HL-60/S4 treated with retinoic acid at 250 ng/mL for 4 days and 3 days (cell line): ENCODE measurements at regions not wholly inside any gene's neighbourhood (a gene's known extent, or its start where the extent isn't known, plus 50 kb on each side); places are given as distances from the start of the nearest gene placed in this dataset.

Experiments used
- in situ Hi-C: fragments of 300-500 bp; cut with MboI; formaldehyde crosslinking; loops from 2 replicates; pipeline ENCODE4 v1.7.0; 2022; ENCODE audit warnings: low sequenced_read_pairs

DNA sequence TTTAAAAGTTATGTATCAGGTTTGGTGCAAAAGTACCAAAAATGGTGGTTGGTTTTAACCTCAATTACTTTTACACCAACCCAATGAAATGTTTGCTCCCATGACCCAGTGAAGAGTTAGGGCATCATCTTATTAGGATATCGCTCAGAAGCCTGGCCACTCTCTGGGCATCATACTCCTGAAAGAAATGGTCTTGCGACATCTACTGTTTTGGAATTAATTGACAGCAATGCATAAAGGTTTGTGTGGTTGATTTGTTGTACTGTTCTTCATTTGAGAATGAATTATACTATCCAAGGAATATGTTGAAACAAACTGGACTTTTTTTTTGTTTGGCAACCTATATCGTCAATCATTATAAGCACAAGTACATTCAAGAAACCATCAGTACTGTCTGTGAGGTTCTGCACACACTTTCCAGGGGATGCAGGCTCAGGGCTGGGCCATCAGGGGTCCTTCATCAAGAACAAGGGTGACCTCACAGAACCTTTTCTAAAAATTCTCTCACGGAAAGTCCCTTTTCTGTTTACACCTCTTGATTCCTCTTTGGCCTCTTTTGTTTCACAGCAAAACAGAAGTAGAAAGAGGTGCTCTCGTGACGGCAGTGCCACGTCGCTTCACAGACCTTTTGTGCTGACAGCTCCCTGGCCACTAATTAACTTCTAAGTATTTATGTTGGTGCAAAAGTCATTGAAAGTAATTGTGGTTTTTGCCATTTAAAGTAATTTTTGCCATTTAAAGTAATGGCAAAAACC lies 117.2 kb upstream of the KLF6 start:
- in situ Hi-C loops: no loop called here

DNA sequence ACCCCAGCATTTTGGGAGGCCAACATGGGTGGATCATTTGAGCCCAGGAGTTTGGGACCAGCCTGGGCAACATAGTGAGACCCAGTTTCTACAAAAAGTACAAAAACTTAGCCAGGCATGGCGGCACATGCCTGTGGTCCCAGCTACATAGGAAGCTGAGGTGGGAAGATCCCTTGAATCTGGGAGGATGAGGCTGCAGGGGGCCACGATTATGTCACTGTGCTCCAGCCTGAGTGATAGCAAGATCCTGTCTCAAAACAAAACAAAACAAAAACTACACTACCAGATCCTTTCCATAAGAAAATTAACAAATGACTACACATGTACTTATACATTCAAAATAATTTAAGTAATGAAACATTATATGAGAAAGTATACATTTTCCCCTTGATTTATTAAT lies 116.4 kb upstream of the KLF6 start:
- in situ Hi-C loops: no loop called here

DNA sequence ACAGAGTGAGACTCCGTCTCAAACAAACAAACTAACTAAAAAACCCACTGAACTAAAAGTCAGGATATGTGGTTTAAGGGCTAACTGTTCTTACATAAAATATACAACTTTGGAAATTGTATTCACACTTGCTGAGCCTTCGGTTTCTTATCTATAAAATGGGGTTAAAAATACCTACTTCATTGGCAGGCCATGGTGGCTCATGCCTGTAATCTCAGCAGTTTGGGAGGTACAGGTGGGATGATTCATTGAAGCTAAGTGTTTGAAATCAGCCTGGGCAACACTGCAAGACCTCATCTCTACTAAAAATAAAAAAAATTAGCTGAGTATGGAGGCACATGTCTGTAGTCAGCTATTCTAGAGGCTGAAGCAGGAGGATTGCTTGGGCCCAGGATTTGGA lies 115.4 kb upstream of the KLF6 start:
- in situ Hi-C loops: no loop called here

DNA sequence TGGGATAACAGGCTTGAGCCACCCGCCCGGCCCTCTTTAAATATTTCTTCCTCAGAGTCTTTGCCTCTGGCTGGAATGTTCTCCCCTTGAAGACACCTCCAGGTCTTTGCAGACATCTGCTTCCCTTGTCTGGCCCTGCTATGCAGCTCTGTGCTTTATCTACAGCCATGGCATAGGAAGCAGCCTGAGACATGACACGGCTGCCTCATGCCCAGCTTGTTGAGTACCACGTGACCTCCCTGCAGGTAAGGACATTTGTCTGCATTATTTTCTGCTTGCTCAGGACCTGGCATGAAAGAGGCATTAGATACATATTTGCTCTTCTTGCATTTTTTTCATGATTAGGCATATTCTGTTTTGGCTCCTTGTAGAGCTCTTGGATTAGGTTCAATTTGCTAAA lies 113.8 kb upstream of the KLF6 start:
- in situ Hi-C loops: no loop called here

DNA sequence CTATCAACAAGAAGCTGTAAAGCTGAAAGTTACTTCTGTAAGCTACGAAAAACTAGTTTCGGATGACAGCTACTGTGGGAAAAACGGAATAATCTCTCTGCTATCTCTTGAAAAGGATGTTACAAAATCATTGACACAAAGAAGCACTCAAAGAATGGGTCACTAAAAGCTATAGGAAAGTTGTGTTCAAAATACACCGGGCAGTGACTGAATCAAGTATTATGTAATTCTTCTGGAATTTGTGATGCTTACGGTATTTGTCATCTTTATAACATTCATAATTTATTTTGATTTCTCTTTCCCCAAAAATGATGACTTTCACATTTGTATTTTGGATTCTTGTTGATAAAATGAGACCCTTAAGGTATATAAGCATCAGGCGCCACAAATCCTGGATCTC lies 112.1 kb upstream of the KLF6 start:
- in situ Hi-C loops: no loop called here

DNA sequence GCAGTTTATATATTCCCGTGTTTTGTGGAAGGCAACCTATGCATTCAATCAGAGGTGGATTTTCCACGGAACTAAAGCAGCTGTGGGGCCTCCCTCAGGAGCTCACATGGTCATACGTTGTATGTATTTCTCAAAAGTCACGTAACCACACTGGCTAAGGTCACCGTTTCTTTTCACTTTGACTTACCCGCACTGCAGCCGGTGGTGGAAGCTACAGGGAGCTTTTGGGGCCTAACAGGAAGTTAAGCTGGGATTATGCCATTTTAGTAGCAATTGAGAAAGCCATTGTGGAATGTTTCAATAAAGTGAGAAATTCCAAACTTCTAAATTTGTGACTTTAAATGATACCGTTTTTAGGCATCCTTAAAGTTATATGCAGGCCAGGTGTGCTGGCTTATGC lies 111.2 kb upstream of the KLF6 start:
- in situ Hi-C loops: no loop called here

DNA sequence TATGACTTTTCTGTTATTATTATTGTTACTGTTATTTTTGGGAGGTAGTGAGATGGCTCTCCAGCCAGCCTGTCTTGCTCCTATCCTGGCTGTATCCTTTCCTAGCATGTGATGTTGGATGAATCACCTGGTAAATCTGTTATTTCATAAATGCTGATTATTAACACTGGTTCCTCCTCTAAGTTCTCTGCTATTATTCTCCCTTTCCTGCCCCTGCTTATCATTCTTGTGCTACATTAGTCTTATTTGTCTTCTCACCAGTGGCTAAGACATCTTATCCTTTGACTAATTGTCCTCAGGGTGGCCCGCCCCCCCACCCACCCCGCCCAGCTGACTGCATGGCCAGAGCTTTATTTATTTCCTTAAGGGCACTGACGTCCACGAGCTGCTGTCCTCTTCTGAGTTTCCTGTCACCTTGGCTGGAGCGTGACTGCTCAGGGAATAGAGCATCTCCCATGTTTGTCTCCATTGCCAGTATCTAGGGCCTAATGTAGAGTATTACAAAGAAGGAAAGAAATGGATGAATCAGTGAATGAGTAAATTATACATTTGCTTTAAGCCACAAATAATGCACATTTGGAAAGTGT lies 110.1 kb upstream of the KLF6 start:
- in situ Hi-C loops: no loop called here

DNA sequence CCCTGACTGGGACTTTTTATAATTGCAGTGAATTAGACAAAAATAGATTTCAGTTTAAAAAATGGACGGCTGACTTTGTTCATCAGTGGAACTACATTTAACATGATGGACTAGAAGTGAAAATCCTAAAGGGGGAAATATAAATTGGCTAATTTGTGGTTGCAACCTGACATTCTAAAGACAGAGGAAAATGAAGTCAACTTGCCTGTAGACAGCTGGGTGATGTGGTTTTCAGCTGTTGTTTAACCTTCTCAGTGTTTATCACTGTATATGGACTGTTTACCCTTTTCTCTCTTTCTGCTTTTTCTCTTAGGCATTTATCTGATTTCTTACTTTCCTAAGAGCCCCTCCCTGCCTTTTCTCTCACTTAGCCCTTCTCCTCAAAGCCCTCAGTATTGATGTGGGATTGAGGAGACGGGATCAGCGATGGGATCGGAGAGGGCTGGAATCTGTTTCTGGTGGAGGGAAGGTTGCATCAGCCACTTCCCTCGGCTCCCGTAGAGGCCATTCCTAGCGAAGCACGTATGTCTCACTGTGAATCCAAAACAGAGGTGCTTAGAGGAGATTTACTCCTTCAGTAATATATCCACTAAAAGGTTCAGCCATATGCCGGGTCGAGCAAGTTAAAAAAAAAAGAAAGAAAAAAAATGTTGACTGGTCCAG lies 109.0 kb upstream of the KLF6 start:
- in situ Hi-C loops: no loop called here

DNA sequence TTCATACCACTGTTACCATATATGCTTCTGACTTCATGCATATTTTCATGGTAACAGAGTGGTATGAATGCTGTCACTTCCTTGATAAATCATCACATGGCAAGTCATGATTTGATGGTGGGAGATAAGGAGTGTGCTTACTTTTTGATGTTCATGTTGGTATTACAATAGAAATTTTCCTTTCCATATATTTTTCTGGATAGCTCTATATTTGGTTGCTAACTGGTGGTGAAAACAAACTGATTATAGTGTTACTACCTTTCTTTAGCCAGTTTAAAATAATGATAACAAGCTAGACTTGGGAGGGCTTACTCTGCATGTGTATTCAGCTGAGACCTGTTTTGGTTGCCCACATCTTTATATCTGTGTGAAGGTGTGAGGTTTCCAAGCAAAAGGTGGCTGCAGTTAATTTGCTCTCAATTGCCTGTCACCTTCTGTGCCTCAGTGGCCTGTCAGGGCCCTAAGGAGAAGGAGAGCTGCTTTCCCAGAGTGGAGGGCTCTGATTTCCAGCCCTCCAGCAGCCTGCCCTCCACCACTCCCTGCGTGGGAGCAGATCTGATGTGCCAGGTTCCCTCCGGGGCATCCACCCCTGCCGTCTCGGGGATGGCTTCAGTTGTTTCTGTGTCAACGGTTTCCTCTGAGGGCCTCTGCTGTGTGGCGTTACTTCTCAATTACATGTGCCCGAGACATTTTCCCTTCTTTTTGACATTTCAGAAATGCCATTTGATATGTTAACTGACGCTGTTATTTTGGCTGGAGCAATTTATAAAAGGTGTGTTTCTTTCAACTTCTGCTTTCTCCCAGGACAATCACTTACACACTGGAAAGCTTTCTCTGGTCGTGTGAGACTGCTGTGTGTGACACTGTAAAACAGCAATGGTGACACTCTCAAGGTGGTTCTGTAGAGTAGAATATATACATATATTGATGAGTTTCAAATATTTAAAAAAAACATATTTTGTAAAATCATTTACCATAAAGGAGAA lies 107.7 kb upstream of the KLF6 start:
- in situ Hi-C loops: no loop called here

DNA sequence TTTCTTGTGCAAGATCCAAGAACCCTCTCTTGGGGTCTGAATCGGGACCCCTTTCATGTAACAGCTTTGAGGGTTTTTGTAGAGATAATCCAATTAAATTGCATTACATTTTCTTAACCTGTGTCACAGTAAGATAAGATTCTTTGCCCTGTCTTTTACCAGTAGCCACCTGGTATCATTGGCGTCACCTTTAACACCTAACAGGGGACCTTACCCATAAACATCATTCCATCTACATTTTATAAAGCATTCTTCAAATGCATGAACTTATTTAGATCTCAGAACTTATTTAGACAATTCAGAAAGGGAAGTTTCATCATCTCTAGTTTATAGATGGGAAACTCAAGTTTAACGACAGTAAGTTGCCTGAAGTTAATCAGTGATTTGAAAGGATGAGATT lies 106.4 kb upstream of the KLF6 start:
- in situ Hi-C loops: no loop called here

DNA sequence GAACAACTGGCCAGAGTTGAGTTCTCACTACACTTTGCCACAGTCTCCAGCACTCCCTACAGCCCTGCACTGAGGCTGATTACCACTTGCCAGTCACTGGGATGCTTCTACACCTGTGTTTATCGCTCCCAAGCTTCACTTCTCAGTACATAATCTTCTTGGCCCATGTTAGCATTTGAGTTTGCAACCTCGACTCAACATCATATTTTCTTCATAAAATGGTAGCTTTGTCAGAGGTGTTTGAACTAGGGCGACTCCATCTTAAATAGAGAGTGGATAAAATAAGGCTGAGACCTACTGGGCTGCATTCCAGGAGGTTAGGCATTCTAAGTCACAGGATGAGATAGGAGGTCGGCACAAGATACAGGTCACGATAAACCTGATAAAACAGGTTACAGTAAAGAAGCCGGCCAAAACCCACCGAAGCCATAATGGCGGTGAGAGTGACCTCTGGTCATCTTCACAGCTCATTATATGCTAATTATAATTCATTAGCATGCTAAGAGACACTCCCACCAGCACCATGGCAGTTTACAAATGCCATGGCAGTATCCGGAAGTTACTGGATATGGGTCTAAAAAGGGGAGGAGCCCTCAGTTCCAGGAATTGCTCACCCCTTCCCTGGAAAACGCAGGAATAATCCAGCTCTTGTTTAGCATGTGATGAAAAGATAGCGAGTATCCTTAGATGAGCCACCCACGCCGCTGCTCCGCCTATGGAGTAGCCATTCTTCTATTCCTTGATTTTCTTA lies 105.8 kb upstream of the KLF6 start:
- in situ Hi-C loops: no loop called here

DNA sequence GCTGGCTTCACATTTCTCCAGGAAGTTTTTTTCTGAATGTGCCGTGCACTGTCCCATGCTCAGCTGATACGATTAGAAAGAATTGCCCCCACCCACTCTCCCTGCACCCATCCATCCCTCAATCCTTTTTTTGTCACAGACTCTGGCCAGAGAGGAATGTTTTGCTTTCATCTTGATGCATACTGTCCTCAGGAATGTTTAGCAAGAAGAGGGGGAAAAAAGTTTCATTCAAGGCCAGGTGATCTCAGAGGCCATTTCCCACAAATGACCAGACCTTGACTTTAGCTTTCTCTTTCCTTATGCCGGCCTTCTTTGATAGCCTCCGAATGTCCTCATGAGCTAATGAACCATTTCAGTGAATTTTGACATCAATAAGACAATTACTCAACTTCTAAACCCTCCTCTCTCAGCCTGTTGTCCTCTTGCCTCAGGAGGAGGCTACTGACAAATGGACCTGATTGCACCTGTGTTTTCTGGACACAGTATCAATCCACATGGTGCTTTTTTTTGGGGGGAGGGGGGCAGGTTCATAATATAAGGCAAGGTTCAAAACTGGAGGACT lies 105.0 kb upstream of the KLF6 start:
- in situ Hi-C loops: no loop called here

DNA sequence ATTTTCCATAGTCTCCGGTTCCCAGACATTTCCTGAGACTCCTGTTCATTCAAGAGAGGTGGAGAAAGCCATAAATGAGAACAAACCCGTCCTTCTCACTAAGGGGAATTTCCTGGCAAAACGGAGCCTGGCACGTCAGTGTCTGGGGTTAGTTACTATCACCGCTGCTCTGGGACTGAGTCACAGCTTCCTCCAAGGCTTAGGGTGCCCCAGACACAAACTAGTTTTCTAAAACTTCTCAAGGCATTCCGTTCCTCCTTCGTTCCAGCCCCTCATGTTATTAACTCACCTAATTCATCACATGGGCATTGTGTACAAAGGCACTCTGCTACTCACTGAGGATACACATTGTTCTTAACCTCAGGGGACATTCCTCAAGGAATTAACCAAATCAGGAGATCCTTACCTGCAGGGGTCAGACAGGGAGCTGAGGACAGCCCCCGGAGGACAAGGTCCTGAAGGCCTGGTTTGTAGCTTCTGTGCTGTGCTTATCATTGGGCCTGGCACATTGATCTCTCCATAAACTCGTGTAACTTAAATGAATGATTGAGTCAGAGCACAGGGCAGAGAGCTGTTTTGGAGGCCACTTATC lies 103.0 kb upstream of the KLF6 start:
- in situ Hi-C loops: no loop called here

DNA sequence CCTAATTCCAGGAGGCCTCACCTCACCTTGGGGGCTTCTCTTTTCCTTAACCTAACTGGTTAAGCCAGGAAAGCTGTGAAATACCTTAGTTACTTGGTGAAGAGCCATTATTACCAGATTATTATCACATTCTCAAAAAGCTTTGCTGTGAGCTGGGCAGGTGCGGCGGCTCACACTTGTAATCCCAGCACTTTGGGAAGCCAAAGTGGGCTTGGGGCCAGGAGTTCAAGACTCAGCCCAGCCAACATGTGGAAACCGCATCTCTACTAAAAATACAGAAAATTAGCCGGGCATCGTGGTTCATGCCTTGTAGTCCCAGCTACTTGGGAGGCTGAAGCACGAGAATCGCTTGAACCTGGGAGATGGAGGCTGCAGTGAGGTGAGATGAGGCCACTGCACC lies 102.4 kb upstream of the KLF6 start:
- in situ Hi-C loops: no loop called here

DNA sequence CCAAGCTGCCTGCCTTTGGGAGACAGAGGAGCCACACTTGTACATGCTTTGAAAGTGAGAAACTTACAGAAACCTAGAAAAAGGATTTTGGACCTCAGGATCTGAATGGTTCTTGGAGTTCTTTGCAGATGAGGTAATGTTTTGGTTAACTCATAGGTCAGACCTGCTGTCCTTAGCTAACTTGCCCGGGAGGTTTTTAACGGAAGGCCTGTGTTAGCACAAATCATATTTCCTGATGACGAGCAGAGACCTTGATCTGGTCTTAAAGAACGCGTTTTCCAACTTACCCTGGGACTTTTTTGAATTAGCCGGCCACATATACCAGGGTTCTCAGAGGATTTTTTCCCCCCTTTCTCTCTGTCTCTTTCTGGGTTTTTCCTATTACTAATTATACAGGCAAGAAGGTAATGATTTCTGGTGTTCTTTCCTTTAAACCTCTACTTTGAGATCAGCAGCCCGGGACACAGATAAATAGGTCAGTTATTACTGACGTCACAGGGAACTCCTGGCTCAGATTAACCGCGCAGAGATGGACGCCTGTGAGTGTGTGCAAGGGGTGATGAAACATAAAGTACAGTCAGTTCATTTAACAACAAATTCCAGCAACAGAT lies 101.7 kb upstream of the KLF6 start:
- in situ Hi-C loops: no loop called here

DNA sequence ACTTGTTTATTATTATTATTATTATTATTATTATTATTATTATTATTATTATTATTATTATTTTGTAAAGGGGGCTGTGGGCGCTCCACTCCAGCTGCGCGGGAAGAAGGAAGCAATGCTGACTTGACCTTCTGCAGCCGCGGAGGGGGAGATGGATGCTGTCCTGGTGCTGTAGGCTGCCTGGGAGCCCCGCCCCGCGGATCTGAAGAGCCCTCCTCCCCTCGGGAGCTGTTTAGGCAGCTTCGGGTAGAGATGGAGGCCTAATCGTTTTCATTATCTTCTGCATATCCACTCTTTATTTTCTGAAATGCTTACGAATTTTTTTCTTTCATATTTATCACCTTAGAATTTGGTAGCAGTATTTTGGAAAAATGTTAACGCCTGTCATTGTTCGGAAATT lies 101.2 kb upstream of the KLF6 start:
- in situ Hi-C loops: no loop called here

DNA sequence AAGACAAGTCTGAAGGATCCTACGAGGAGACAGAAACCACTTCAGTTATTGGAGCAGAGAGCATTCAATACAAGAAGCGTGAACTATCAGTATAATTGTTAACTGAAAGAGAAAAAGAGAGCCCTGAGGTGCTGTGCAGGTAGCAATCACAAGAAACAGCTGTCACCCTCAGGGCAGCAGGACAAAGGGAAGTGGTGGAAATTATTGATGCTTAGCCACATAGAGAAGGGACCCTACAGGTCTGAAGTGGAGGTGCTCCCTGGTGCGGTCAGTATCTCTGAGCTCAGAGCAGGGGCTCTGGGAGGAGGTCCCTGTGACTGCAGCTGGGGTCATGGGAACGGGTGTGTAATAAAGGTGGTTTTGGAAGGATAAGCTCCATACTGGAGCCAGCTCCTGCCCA lies 97.8 kb upstream of the KLF6 start:
- in situ Hi-C loops: no loop called here

DNA sequence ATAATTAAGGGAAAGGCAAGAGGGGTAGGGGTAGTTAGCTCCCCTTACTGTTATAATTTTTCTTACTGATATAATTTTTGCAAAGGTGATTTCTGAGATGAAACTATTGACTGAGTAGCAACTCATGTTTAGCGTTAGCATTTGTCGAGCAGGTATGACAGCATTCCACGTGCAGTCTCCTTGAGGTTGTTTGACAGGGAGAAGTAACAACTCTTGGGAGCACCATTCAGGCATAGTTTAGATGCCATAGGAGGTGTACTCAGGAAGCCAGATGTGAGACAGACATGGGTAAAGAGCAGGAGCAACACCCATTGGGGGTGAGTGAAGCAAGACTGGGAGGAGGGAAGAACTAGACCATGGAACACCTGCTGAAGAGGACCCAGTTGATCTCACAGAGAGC lies 96.6 kb upstream of the KLF6 start:
- in situ Hi-C loops: no loop called here

DNA sequence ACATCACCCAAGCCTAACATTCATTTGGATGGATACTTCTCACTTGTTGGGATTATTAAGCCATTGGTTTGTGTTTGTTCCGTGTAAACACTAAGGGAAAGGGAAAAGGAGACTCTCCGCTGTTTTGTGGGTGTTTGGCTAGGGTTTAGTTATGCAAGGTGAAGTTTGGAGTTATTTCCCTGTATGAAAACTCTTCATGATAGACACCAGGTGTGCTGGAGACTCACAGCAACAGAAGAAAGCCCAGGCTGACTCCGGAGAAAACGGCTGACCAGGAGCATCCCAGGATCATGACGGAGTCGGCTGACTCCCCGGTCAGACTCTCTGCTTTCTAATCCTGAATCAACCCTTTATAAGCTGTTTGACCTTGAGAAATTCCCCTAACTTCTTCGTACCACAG lies 94.1 kb upstream of the KLF6 start:
- in situ Hi-C loops: no loop called here
